Stimulated activated CD8-positive, alpha-beta memory T cell treated with anti-CD3 and anti-CD28 coated beads, Interleukin-15, amount 100 ng/mL, for 1 hour (primary cell): ENCODE measurements at regions not wholly inside any gene's neighbourhood (a gene's known extent, or its start where the extent isn't known, plus 50 kb on each side); places are given as distances from the start of the nearest gene placed in this dataset.

Source experiments
- DNase-seq: peaks from one replicate; pipeline ENCODE4 v3.0.0-alpha.2; 2020; ENCODE audit warnings: low read depth

DNA sequence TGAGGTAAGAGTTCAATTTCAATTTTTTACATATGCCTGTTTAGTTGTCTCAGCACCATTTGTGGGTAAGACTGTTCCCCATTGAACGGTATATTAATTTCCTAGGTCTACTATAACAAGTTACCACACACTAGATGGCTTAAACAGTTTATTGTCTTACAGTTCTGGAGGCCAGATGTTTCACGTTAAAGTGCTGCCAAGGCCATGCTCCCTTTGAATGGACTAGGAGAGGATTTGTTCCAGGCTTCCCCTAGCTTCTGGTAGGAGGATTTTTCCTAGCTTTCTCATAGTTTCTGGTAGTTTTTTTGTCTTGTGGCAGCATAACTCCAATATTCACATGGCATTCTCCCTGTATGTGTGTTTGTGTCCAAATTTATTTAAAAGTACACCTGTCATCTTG lies 149.3 kb upstream of the CYSLTR1 start:
- no peak for DNase-seq

DNA sequence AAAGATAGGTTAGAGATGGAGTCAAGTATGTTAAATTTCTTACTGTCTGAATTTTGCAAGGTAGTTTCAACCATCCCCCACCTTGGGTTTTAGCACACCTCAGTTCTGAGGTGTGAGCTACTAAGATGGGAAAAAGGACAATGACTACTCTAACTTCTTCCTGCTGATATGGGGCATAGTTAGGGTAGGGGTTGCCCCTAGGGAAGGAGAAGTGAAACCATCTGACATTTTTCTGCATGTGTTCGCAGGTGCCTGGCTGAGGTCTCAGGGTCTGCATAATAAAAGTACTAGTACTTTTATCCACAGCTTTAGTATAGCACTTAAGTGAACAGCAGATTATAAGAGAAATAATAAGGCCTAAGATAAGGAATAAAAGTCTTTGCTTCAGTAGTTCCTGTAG lies 129.5 kb upstream of the CYSLTR1 start:
- DNase-seq: no peak

- DNase-seq: no peak
Observed at GRCh38 chrX:78455901-78456300, 128.5 kb upstream of the CYSLTR1 start.

DNA sequence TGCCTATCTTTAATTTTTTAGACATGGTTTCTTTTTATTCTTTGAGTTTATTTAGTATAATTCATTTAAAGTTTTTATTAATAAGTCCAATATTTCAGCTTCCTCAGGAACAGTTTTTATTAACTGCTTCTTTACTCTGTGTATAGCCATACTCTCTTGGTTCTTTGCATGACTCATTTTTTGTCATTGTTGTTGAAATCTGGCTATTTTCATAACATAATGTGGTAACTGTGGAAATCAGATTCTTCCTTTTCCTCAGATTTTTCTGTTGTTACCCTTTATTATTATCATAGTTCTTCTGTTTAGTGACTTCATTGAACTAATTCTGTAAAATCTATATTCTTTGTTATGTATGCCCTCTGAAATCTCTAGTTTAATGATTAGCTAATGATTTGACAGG lies 124.9 kb upstream of the CYSLTR1 start:
- no peak for DNase-seq

DNA sequence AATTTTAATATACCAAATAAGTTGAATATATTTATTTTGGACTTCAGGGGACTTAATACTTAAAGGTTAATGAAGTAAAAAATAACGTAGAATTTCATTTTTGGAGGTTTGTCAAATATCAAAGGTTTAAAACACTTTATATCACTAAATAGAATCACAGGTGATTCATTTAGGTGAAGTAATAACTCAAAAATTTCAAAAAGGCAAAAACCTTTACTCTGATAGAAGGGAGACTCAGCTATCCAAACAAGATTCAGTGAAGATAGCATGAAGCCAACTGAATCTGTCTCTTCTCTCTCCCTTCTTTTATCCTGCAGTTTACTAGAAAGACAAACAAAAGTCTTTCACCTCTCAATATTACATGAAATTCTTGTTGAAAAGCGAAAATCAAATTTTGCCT lies 110.2 kb upstream of the CYSLTR1 start:
- DNase-seq: no peak

- DNase-seq: no peak
Observed at GRCh38 chrX:78429172-78429571, 101.8 kb upstream of the CYSLTR1 start.

- no peak for DNase-seq
Observed at GRCh38 chrX:78388663-78389062, 61.3 kb upstream of the CYSLTR1 start.

DNA sequence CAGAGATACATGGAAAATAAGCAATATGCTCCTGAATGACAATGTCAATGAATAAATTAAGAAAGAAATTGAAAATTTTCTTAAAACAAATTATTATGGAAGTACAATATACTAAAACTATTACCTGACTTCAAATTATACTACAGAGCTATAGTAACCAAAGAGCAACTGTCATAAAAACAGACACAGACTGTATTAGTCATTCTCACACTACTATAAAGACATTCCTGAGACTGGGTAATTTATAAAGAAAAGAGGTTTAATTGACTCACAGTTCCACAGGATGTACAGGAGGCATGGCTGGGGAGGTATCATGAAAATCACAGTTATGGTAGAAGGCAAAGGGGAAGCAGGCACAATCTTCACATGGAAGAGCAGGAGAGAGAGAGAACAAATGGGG lies 60.0 kb upstream of the CYSLTR1 start:
- no peak for DNase-seq

DNA sequence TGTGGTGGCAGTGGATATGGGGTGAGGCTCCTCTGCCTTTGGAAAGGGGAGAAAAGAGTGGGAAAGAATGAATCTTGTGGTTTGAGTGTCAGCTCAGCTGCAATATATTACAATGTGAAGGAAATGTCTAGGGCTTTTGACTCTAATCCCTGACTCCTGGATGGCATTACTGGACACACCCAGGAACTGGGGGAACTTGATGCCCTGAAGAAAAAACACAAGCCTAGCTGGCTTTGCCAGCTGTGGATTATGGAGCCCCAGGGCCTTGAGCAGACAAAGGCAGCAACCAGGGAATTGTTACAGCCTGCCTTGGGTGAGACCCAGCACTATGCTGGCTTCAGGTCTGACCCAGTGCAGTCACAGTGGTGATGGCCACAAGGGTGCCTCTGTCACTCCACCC lies 57.1 kb upstream of the CYSLTR1 start:
- no peak for DNase-seq

GRCh38 chrX:78383594-78383993 lies 56.2 kb upstream of the CYSLTR1 start:
- DNase-seq: no peak

DNA sequence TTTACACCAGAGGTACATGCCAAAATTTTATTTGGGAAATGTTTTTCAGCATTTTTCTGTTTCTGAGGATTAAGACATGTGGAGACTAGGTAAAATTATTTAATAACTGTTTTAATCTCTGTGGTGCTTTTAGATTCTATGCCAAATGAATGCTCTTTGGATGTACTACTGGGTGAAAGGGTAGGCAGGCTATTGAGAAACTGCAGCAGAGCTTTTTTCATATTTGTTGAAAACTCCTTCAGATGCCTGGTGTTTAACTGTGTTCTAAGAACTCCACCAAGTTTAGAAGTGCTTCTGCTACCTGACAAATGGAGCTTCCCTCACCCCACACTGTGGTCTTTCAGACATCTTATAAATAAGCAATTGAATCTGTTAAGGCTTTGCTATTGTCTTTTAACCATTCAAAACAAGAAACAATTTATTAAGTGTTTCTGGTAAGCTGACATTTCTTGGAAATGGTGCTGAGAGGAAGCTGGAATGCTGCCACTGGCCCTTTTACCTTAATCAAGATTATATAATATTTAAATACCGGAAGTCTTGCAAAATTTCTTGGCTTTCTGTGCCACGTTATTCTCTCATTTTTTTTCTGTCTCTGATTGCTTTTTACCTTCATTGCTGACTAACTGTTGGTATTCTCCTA lies 51.2 kb upstream of the CYSLTR1 start:
- DNase-seq: no peak
